Mesendoderm (in vitro differentiated cells): ENCODE measurements at regions not wholly inside any gene's neighbourhood (a gene's known extent, or its start where the extent isn't known, plus 50 kb on each side); places are given as distances from the start of the nearest gene placed in this dataset.
A peak's percentile ranks its signal among the peaks of the same experiment; 100 is the strongest.

ENCODE experiments used
- DNase-seq: peaks from one replicate; pipeline ENCODE4 v3.0.0; 2013
- H2AK5ac ChIP-seq: 2 replicates; pipeline ENCODE4 v1.6.1; 2013; ENCODE audit warnings: low read length, inconsistent platforms
- H2BK120ac ChIP-seq: 2 replicates; pipeline ENCODE4 v1.6.1; 2013; ENCODE audit warnings: low read depth, mild to moderate bottlenecking, low read length, moderate library complexity, mixed read lengths
- H2BK15ac ChIP-seq: replicated peaks from 2 replicates; pipeline ENCODE4 v1.6.1; 2013; ENCODE audit warnings: low read depth, mild to moderate bottlenecking, moderate library complexity
- H2BK5ac ChIP-seq: 2 replicates; pipeline ENCODE4 v1.6.1; 2013; ENCODE audit warnings: low read length, inconsistent platforms
- H3K18ac ChIP-seq: 2 replicates; pipeline ENCODE4 v1.6.1; 2013; ENCODE audit warnings: mild to moderate bottlenecking, low read length, mixed read lengths
- H3K23ac ChIP-seq: one replicate; pipeline ENCODE4 v1.6.1; 2013; ENCODE audit warnings: low read length
- H3K27ac ChIP-seq: 2 replicates; pipeline ENCODE4 v1.5.1; 2013; ENCODE audit warnings: low read depth, mild to moderate bottlenecking, inconsistent platforms, low read length, moderate library complexity
- H3K27me3 ChIP-seq: 2 replicates; pipeline ENCODE4 v1.6.1; 2013; ENCODE audit warnings: low read length, control low read depth, mild to moderate bottlenecking, inconsistent platforms; ENCODE audit not compliant: insufficient read depth, poor library complexity
- H3K36me3 ChIP-seq: 2 replicates; pipeline ENCODE4 v1.6.1; 2013; ENCODE audit warnings: low read length, inconsistent platforms; ENCODE audit not compliant: control insufficient read depth, insufficient read depth
- H3K4ac ChIP-seq: one replicate; pipeline ENCODE4 v1.6.1; 2013; ENCODE audit warnings: low read depth, mild to moderate bottlenecking, low read length, moderate library complexity
- H3K4me1 ChIP-seq: 2 replicates; pipeline ENCODE4 v1.6.1; 2013; ENCODE audit warnings: low read depth, low read length, inconsistent platforms; ENCODE audit not compliant: control insufficient read depth
- H3K4me2 ChIP-seq: 2 replicates; pipeline ENCODE4 v1.6.1; 2013; ENCODE audit warnings: low read length
- H3K4me3 ChIP-seq: 2 replicates; pipeline ENCODE4 v1.5.1; 2013; ENCODE audit warnings: mild to moderate bottlenecking, low read length
- H3K56ac ChIP-seq: one replicate; pipeline ENCODE4 v1.6.1; 2013; ENCODE audit warnings: low read length
- H3K79me1 ChIP-seq: 2 replicates; pipeline ENCODE4 v1.6.1; 2013; ENCODE audit warnings: low read length, inconsistent platforms
- H3K79me2 ChIP-seq: 2 replicates; pipeline ENCODE4 v1.6.1; 2013; ENCODE audit warnings: mild to moderate bottlenecking, low read length; ENCODE audit not compliant: control insufficient read depth, insufficient read depth
- H3K9ac ChIP-seq: 2 replicates; pipeline ENCODE4 v1.6.1; 2013; ENCODE audit warnings: low read length, inconsistent platforms
- H4K5ac ChIP-seq: one replicate; pipeline ENCODE4 v1.6.1; 2013; ENCODE audit warnings: low read length
- H4K8ac ChIP-seq: one replicate; pipeline ENCODE4 v1.6.1; 2013; ENCODE audit warnings: low read depth, mild to moderate bottlenecking, control low read depth, low read length, moderate library complexity
- WGBS: extraction: QIAGEN DNeasy Blood & Tissue Kit; methylation state at CpG from one replicate; pipeline ENCODE4 v1.1.7; 2013; ENCODE audit warnings: low lambda C conversion rate, missing lambda C conversion rate; ENCODE audit not compliant: insufficient coverage; ENCODE audit errors: extremely low coverage; 5-methylcytosine and 5-hydroxymethylcytosine counted together

GRCh38 chr1:98480271-98480670 lies 181.2 kb upstream of the SNX7 start:
- WGBS, result no CpG with 5 or more reads among the region's 2 CpGs
- Histone ChIP-seq H3K36me3 (no peaks in the 10 kb centered on the region), H2BK120ac (no peak overlapping the region), H3K23ac (no peak overlapping the region), H3K4ac (no peak overlapping the region), H3K9ac (no peak overlapping the region), H3K4me3 (no peak overlapping the region), H2BK15ac (no peak overlapping the region), H3K79me2 (no peaks in the 10 kb centered on the region), H3K18ac (no peak overlapping the region), H4K8ac (no peak overlapping the region), H3K56ac (no peak overlapping the region), H3K27ac (no peak overlapping the region), H3K79me1 (no peaks in the 10 kb centered on the region), H3K4me1 (no peaks in the 10 kb centered on the region), H3K27me3 (no peaks in the 10 kb centered on the region), H2AK5ac (no peak overlapping the region), H2BK5ac (no peak overlapping the region), H4K5ac (no peak overlapping the region), H3K4me2 (no peak overlapping the region)
- DNase-seq, result no peak

GRCh38 chr1:98478121-98478520 lies 183.4 kb upstream of the SNX7 start:
- Histone ChIP-seq H2BK120ac (no peak overlapping the region), H2BK15ac (no peak overlapping the region), H3K56ac (no peak overlapping the region), H3K27me3 (no peaks in the 10 kb centered on the region), H2AK5ac (no peak overlapping the region), H3K4me1 (no peaks in the 10 kb centered on the region), H3K4ac (no peak overlapping the region), H3K4me2 (no peak overlapping the region), H3K79me1 (no peaks in the 10 kb centered on the region), H2BK5ac (no peak overlapping the region), H3K9ac (no peak overlapping the region), H3K4me3 (no peak overlapping the region), H4K8ac (no peak overlapping the region), H3K18ac (no peak overlapping the region), H3K79me2 (no peaks in the 10 kb centered on the region), H3K27ac (no peak overlapping the region), H4K5ac (no peak overlapping the region), H3K36me3 (no peaks in the 10 kb centered on the region), H3K23ac (no peak overlapping the region)
- DNase-seq, result no peak
- no CpG with 5 or more reads among the region's 3 CpGs for WGBS

GRCh38 chr1:98472878-98473277 lies 188.6 kb upstream of the SNX7 start:
- DNase-seq, result no peak
- Histone ChIP-seq H4K8ac (no peak overlapping the region), H3K27ac (no peak overlapping the region), H3K4me1 (no peaks in the 10 kb centered on the region), H2BK5ac (no peak overlapping the region), H2BK120ac (no peak overlapping the region), H3K79me2 (no peaks in the 10 kb centered on the region), H3K27me3 (no peaks in the 10 kb centered on the region), H2AK5ac (no peak overlapping the region), H3K4ac (no peak overlapping the region), H3K4me2 (no peak overlapping the region), H3K23ac (no peak overlapping the region), H3K36me3 (no peaks in the 10 kb centered on the region), H3K4me3 (no peak overlapping the region), H3K79me1 (no peaks in the 10 kb centered on the region), H3K56ac (no peak overlapping the region), H2BK15ac (no peak overlapping the region), H4K5ac (no peak overlapping the region), H3K18ac (no peak overlapping the region), H3K9ac (no peak overlapping the region)
- WGBS, result no CpG with 5 or more reads among the region's 2 CpGs

- Histone ChIP-seq H3K27ac (no peak overlapping the region), H3K36me3 (no peaks in the 10 kb centered on the region), H3K4me2 (no peak overlapping the region), H2BK15ac (no peak overlapping the region), H3K27me3 (no peaks in the 10 kb centered on the region), H4K8ac (no peak overlapping the region), H3K79me2 (no peaks in the 10 kb centered on the region), H3K23ac (no peak overlapping the region), H3K56ac (no peak overlapping the region), H2AK5ac (no peak overlapping the region), H4K5ac (no peak overlapping the region), H2BK120ac (no peak overlapping the region), H3K79me1 (no peaks in the 10 kb centered on the region), H3K4ac (no peak overlapping the region), H3K9ac (no peak overlapping the region), H3K18ac (no peak overlapping the region), H2BK5ac (no peak overlapping the region), H3K4me3 (no peak overlapping the region), H3K4me1 (no peaks in the 10 kb centered on the region)
- DNase-seq, result no peak
- no CpG with 5 or more reads among the region's 4 CpGs for WGBS
Measured at GRCh38 chr1:98471633-98472032, 189.9 kb upstream of the SNX7 start.

- no peak overlapping the region for H2BK15ac ChIP-seq
- H2BK120ac ChIP-seq, result no peak overlapping the region
- no peak overlapping the region for H2AK5ac ChIP-seq
- H3K18ac ChIP-seq, result no peak overlapping the region
- no peak overlapping the region for H3K9ac ChIP-seq
- H3K27ac ChIP-seq, result no peak overlapping the region
- no peak overlapping the region for H3K56ac ChIP-seq
- no peak overlapping the region for H3K4ac ChIP-seq
- no peaks in the 10 kb centered on the region for H3K79me2 ChIP-seq
- peak; percentile 46 for DNase-seq
- H2BK5ac ChIP-seq, result no peak overlapping the region
- no CpG with 5 or more reads among the region's 2 CpGs for WGBS
- H3K79me1 ChIP-seq, result no peaks in the 10 kb centered on the region
- H4K5ac ChIP-seq, result no peak overlapping the region
- H3K4me2 ChIP-seq, result no peak overlapping the region
- no peaks in the 10 kb centered on the region for H3K4me1 ChIP-seq
- no peak overlapping the region for H4K8ac ChIP-seq
- no peaks in the 10 kb centered on the region for H3K36me3 ChIP-seq
- no peak overlapping the region for H3K4me3 ChIP-seq
- H3K23ac ChIP-seq, result no peak overlapping the region
- no peaks in the 10 kb centered on the region for H3K27me3 ChIP-seq
Measured at GRCh38 chr1:98468111-98468717, 193.3 kb upstream of the SNX7 start.

- Histone ChIP-seq H3K4me2 (no peak overlapping the region), H3K36me3 (no peaks in the 10 kb centered on the region), H3K79me2 (no peaks in the 10 kb centered on the region), H3K18ac (peak overlapping the region; percentile 92), H3K23ac (no peak overlapping the region), H3K56ac (no peak overlapping the region), H3K4me3 (no peak overlapping the region), H3K4me1 (no peaks in the 10 kb centered on the region), H3K27ac (no peak overlapping the region), H4K8ac (no peak overlapping the region), H3K27me3 (no peaks in the 10 kb centered on the region), H3K9ac (no peak overlapping the region), H2BK120ac (no peak overlapping the region), H3K4ac (no peak overlapping the region), H2BK15ac (no peak overlapping the region), H4K5ac (no peak overlapping the region), H3K79me1 (no peaks in the 10 kb centered on the region), H2BK5ac (no peak overlapping the region), H2AK5ac (no peak overlapping the region)
- no peak for DNase-seq
- WGBS, result no CpG with 5 or more reads among the region's 4 CpGs
Measured at GRCh38 chr1:98467586-98467985, 193.9 kb upstream of the SNX7 start.
